DND-41 (cell line): ENCODE measurements at regions not wholly inside any gene's neighbourhood (a gene's known extent, or its start where the extent isn't known, plus 50 kb on each side); places are given as distances from the start of the nearest gene placed in this dataset.

Experiments used
- CTCF ChIP-seq: IDR thresholded peaks from 2 replicates; pipeline ENCODE4 v1.5.1; 2012; ENCODE audit warnings: borderline replicate concordance, low read length, moderate library complexity, mild to moderate bottlenecking; ENCODE audit not compliant: poor library complexity, severe bottlenecking; ENCODE audit errors: extremely low read depth
- EZH2 ChIP-seq: IDR thresholded peaks from 3 replicates; pipeline ENCODE4 v1.6.1; 2012; ENCODE audit warnings: borderline replicate concordance, low read depth, mild to moderate bottlenecking, moderate library complexity, low read length, inconsistent platforms; ENCODE audit not compliant: severe bottlenecking

- TF ChIP-seq EZH2 (no peak), CTCF (no peak)
Observed at GRCh38 chr18:73579698-73580097, 567.9 kb downstream of the FBXO15 start.
